ENCODE measurements at regions not wholly inside any gene's neighbourhood (a gene's known extent, or its start where the extent isn't known, plus 50 kb on each side); places are given as distances from the start of the nearest gene placed in this dataset.

GRCh38 chr10:4494551-4494950 lies 331.5 kb upstream of the AKR1E2 start:
- Histone ChIP-seq H3K4me1 (replicated peaks) (peaks cover 13% of the 10 kb centered on the region), H3K27me3 (replicated peaks) (no peaks in the 10 kb centered on the region), H3K27ac (no peak overlapping the region), H3K4me3 (no peak overlapping the region), H3K36me3 (no peaks in the 10 kb centered on the region), H3K9me3 (replicated peaks) (no peaks in the 10 kb centered on the region)
- DNase-seq (ENCODE audit: low read depth in 1 of 2, low spot score in 2 of 2): no peak

DNA sequence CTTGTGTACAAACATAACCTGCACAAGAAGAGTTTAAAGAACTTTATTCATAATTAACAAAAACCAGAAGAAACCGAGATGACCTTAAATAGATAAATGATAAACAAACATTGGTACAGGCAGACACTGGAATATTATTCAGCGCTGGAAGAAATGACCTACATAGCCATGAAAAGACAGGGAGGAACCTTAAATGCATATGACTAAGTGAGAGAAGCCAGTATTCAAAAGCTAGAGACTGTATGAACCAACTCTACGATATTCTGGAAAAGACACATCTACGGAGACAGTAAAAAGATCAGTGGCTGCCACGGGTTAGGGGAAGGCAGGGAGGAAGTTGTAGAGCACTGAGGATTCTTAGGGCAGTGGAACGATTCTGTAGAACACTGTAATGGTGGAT lies 333.8 kb upstream of the AKR1E2 start:
- H3K36me3 ChIP-seq: no peaks in the 10 kb centered on the region
- H3K4me3 ChIP-seq: no peak overlapping the region
- no peaks in the 10 kb centered on the region for H3K4me1 ChIP-seq (replicated peaks)
- DNase-seq (ENCODE audit: low read depth in 1 of 2, low spot score in 2 of 2): no peak
- no peaks in the 10 kb centered on the region for H3K9me3 ChIP-seq (replicated peaks)
- H3K27me3 ChIP-seq (replicated peaks): no peaks in the 10 kb centered on the region
- H3K27ac ChIP-seq: no peak overlapping the region

GRCh38 chr10:4488904-4489303 lies 337.1 kb upstream of the AKR1E2 start:
- no peaks in the 10 kb centered on the region for H3K36me3 ChIP-seq
- H3K27me3 ChIP-seq (replicated peaks): no peaks in the 10 kb centered on the region
- H3K9me3 ChIP-seq (replicated peaks): no peaks in the 10 kb centered on the region
- no peak for DNase-seq (ENCODE audit: low read depth in 1 of 2, low spot score in 2 of 2)
- no peak overlapping the region for H3K27ac ChIP-seq
- no peaks in the 10 kb centered on the region for H3K4me1 ChIP-seq (replicated peaks)
- H3K4me3 ChIP-seq: no peak overlapping the region

GRCh38 chr10:4485636-4486035 lies 340.4 kb upstream of the AKR1E2 start:
- Histone ChIP-seq H3K27ac (no peak overlapping the region), H3K4me3 (no peak overlapping the region), H3K27me3 (replicated peaks) (no peaks in the 10 kb centered on the region), H3K9me3 (replicated peaks) (no peaks in the 10 kb centered on the region), H3K4me1 (replicated peaks) (no peaks in the 10 kb centered on the region), H3K36me3 (no peaks in the 10 kb centered on the region)
- DNase-seq (ENCODE audit: low read depth in 1 of 2, low spot score in 2 of 2): no peak

DNA sequence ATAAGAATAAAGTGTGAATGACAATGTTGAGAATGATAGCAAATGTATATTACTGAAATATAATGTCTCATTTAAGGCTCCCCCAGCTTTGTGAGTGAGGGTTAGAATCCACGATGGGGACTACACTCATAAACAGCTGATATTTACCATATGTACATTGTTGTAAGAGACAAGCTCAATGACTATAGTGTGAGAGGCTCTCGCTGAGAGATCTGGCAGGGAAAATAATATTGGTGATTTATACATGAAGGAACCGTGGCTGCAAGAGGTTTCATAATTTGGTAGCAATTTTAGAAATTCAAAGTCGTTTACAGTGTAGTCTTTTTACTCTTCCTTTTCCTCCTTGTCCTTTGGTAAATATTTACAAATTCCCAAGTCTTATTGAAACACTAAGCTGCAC lies 342.2 kb upstream of the AKR1E2 start:
- Histone ChIP-seq H3K36me3 (no peaks in the 10 kb centered on the region), H3K4me3 (no peak overlapping the region), H3K4me1 (replicated peaks) (no peaks in the 10 kb centered on the region), H3K27me3 (replicated peaks) (no peaks in the 10 kb centered on the region), H3K9me3 (replicated peaks) (no peaks in the 10 kb centered on the region), H3K27ac (no peak overlapping the region)
- no peak for DNase-seq (ENCODE audit: low read depth in 1 of 2, low spot score in 2 of 2)

DNA sequence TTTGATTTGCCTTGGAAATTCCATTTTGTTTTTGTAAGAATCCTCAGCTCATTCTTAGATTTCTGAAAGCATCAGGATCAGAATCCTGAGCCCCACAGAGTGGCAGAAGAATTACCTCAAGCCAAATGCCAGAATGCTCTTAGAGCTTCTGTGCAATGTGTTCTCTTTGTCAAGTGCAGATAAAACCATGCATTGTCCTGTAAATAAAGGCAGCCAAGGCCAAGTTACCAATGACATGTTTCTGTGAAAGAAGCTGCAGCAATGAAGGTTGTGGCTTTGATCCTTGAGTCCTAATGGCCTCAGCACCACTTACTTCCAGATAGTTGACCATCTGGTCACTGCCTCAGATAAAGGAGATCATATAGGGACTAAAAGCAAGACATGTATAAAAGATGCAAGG lies 343.3 kb upstream of the AKR1E2 start:
- H3K4me3 ChIP-seq: no peak overlapping the region
- H3K27me3 ChIP-seq (replicated peaks): no peaks in the 10 kb centered on the region
- H3K4me1 ChIP-seq (replicated peaks): no peaks in the 10 kb centered on the region
- no peak for DNase-seq (ENCODE audit: low read depth in 1 of 2, low spot score in 2 of 2)
- H3K27ac ChIP-seq: no peak overlapping the region
- H3K36me3 ChIP-seq: no peaks in the 10 kb centered on the region
- no peaks in the 10 kb centered on the region for H3K9me3 ChIP-seq (replicated peaks)

DNA sequence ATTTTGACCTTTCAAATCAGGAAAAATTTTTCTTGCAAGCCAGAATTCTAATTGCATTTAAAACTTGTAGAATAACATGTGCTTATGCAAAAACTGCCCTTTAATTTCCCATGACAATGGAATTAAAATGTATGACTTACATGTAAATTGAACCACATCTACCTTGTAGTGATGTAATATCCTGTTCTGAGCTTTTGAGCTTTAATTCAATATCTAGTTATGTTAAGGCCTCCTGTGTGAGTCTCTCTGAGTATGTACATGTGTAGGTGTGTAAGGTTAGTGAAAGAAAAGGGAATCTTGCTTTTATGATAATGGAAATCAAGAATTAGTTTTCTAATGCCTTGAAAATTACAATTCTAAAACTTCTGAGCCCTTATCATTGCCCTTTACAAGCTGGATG lies 344.8 kb upstream of the AKR1E2 start:
- no peaks in the 10 kb centered on the region for H3K4me1 ChIP-seq (replicated peaks)
- H3K9me3 ChIP-seq (replicated peaks): no peaks in the 10 kb centered on the region
- DNase-seq (ENCODE audit: low read depth in 1 of 2, low spot score in 2 of 2): no peak
- H3K36me3 ChIP-seq: no peaks in the 10 kb centered on the region
- H3K4me3 ChIP-seq: no peak overlapping the region
- H3K27me3 ChIP-seq (replicated peaks): no peaks in the 10 kb centered on the region
- no peak overlapping the region for H3K27ac ChIP-seq

DNA sequence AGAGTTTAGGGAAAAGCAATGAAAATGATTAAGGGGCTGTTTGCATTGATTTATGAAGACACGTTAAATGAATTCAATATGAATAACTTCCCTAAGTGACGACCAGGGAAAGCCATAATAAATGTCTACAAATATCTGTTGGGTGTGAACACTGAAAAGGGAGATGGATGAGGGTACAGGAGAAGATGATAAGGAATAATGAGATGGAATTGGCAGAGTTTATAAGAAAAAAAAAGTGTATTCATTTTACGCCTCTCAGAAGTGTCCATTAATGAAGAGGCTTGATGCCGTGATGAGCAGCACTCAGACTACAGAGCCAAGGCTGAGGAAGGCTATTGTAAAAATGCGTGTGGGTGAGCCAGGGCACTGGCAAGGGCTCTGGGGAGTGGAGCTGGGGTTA lies 346.7 kb upstream of the AKR1E2 start:
- H3K36me3 ChIP-seq: no peaks in the 10 kb centered on the region
- no peaks in the 10 kb centered on the region for H3K27me3 ChIP-seq (replicated peaks)
- no peak overlapping the region for H3K4me3 ChIP-seq
- H3K27ac ChIP-seq: no peak overlapping the region
- peaks cover 5% of the 10 kb centered on the region; the same call in 1 of the 2 replicates for H3K4me1 ChIP-seq (replicated peaks)
- no peaks in the 10 kb centered on the region for H3K9me3 ChIP-seq (replicated peaks)
- DNase-seq (ENCODE audit: low read depth in 1 of 2, low spot score in 2 of 2): no peak

DNA sequence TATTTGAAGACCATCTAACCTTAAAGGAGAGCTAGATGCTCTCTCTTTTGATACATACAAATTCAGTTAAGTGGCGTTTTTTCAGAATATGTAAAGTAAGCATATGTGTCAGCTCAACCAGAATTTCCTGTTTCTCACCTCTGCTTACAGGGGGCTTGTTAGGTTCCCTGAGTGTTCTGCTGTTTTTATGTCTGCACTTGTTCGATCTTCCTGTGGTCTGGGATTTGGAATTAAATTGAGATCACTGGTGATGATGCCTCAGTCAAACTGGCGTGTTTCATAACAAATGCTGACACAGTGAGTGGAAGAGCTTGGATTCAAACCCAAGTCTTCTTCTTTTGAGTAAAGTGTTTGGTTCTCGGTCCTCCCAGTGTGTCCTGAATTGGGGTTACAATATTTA lies 348.3 kb upstream of the AKR1E2 start:
- Histone ChIP-seq H3K36me3 (no peaks in the 10 kb centered on the region), H3K27me3 (replicated peaks) (no peaks in the 10 kb centered on the region), H3K27ac (no peak overlapping the region), H3K4me1 (replicated peaks) (peaks cover 5% of the 10 kb centered on the region; the same call in 1 of the 2 replicates), H3K9me3 (replicated peaks) (no peaks in the 10 kb centered on the region), H3K4me3 (no peak overlapping the region)
- no peak for DNase-seq (ENCODE audit: low read depth in 1 of 2, low spot score in 2 of 2)

DNA sequence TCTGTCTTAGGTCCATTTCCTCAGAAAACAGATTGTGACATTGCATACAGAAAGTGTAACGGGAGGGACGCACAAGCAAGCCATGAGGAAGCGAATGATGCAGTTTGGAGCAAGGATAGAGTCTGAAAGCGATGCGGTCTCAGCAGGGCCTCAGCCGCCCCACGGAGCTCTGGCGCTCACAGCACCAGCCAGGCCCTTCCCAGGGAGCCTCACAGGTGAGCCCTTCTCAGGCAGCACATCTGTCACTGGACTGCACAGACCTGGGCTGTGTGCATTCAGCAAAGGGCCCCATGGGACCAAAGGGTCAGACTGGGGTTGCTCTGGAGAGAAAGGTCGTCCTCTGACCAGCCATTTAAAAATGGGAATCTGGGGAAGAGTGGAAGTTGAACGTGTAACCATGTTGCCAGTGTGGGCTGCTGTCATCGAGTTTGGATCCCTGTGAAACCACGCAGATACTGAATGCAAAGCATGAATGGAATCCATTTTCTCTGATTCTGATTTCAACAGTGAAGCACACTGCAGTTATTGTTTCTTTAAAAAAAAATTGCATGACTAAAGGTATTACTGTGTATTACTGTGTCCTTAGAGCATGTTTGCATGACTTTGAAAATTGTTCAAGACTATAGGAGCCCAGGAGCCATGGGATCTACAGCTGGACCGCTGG lies 350.0 kb upstream of the AKR1E2 start:
- H3K27ac ChIP-seq: no peak overlapping the region
- H3K9me3 ChIP-seq (replicated peaks): no peaks in the 10 kb centered on the region
- no peak overlapping the region for H3K4me3 ChIP-seq
- H3K4me1 ChIP-seq (replicated peaks): peaks cover 5% of the 10 kb centered on the region; the same call in 1 of the 2 replicates
- DNase-seq (ENCODE audit: low read depth in 1 of 2, low spot score in 2 of 2): no peak
- no peaks in the 10 kb centered on the region for H3K36me3 ChIP-seq
- no peaks in the 10 kb centered on the region for H3K27me3 ChIP-seq (replicated peaks)

GRCh38 chr10:4474829-4475228 lies 351.2 kb upstream of the AKR1E2 start:
- H3K27me3 ChIP-seq (replicated peaks): no peaks in the 10 kb centered on the region
- H3K36me3 ChIP-seq: no peaks in the 10 kb centered on the region
- H3K27ac ChIP-seq: no peak overlapping the region
- H3K4me1 ChIP-seq (replicated peaks): peaks cover 13% of the 10 kb centered on the region
- DNase-seq (ENCODE audit: low read depth in 1 of 2, low spot score in 2 of 2): no peak
- no peak overlapping the region for H3K4me3 ChIP-seq
- no peaks in the 10 kb centered on the region for H3K9me3 ChIP-seq (replicated peaks)

- no peak overlapping the region for H3K27ac ChIP-seq
- H3K9me3 ChIP-seq (replicated peaks): no peaks in the 10 kb centered on the region
- peaks cover 15% of the 10 kb centered on the region for H3K4me1 ChIP-seq (replicated peaks)
- H3K36me3 ChIP-seq: no peaks in the 10 kb centered on the region
- H3K4me3 ChIP-seq: no peak overlapping the region
- DNase-seq (ENCODE audit: low read depth in 1 of 2, low spot score in 2 of 2): no peak
- no peaks in the 10 kb centered on the region for H3K27me3 ChIP-seq (replicated peaks)
Observed at GRCh38 chr10:4473977-4474376, 352.0 kb upstream of the AKR1E2 start.

DNA sequence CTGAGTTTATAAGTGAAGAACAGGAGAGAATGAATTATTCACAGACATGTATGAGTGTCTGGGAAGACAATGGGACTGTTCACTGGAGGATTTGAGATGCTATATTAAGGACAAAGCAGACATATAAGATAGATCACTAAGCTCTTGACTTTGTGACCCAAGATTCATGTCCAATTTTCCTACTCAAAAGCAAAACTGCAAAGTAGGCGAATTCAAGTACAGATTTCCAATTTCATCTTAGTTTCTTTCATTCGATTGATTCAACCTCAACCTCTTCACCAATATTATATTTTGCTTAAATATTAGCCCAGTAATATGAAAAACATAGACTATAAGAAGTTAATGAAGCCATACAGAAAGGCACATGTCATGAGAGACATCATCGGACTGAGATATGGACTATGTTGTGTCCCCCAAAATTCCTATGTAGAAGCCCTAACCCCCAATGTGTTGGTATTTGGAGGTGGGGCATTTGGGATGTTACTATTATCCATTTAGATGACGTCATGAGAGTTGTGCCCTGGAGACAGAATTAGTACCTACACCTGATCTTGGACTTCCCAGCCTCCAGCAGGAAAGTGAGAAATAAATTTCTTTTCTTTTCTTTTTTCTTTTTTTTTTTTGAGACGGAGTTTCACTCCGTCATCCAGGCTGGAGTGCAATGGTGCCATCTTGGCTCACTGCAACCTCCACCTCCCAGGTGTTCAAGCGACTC lies 353.7 kb upstream of the AKR1E2 start:
- no peaks in the 10 kb centered on the region for H3K9me3 ChIP-seq (replicated peaks)
- H3K27me3 ChIP-seq (replicated peaks): no peaks in the 10 kb centered on the region
- H3K27ac ChIP-seq: no peak overlapping the region
- H3K4me1 ChIP-seq (replicated peaks): peaks cover 15% of the 10 kb centered on the region
- no peak for DNase-seq (ENCODE audit: low read depth in 1 of 2, low spot score in 2 of 2)
- H3K36me3 ChIP-seq: no peaks in the 10 kb centered on the region
- no peak overlapping the region for H3K4me3 ChIP-seq

- Histone ChIP-seq H3K36me3 (no peaks in the 10 kb centered on the region), H3K27me3 (replicated peaks) (no peaks in the 10 kb centered on the region), H3K27ac (no peak overlapping the region), H3K4me3 (no peak overlapping the region), H3K4me1 (replicated peaks) (peaks cover 15% of the 10 kb centered on the region), H3K9me3 (replicated peaks) (no peaks in the 10 kb centered on the region)
- DNase-seq (ENCODE audit: low read depth in 1 of 2, low spot score in 2 of 2): peak in 1 of 2 experiments; percentile 53
Observed at GRCh38 chr10:4470231-4470835, 355.7 kb upstream of the AKR1E2 start.
